Ishikawa (cell line): ENCODE measurements at regions not wholly inside any gene's neighbourhood (a gene's known extent, or its start where the extent isn't known, plus 50 kb on each side); places are given as distances from the start of the nearest gene placed in this dataset.

ENCODE experiments used
- CEBPB ChIP-seq: IDR thresholded peaks from 2 replicates; pipeline ENCODE4 v1.6.1; 2012
- CREB1 ChIP-seq: IDR thresholded peaks from 2 replicates; pipeline ENCODE4 v1.6.1; 2012; ENCODE audit warnings: low read depth
- EGR1 ChIP-seq: IDR thresholded peaks from 2 replicates; pipeline ENCODE4 v1.6.1; 2012
- EP300 ChIP-seq: IDR thresholded peaks from 2 replicates; pipeline ENCODE4 v1.6.1; 2012; ENCODE audit warnings: borderline replicate concordance
- FOXM1 ChIP-seq: IDR thresholded peaks from 2 replicates; pipeline ENCODE4 v1.6.1; 2012; ENCODE audit warnings: low read depth, borderline replicate concordance
- NFIC ChIP-seq: IDR thresholded peaks from 2 replicates; pipeline ENCODE4 v1.6.1; 2012
- RAD21 ChIP-seq: IDR thresholded peaks from 2 replicates; pipeline ENCODE4 v1.6.1; 2012; ENCODE audit warnings: low read depth
- TAF1 ChIP-seq: IDR thresholded peaks from 2 replicates; pipeline ENCODE4 v1.6.1; 2012; ENCODE audit warnings: low read depth, mild to moderate bottlenecking
- TCF12 ChIP-seq: IDR thresholded peaks from 2 replicates; pipeline ENCODE4 v1.6.1; 2012; ENCODE audit warnings: low read depth
- TEAD4 ChIP-seq: IDR thresholded peaks from 2 replicates; pipeline ENCODE4 v1.6.1; 2012
- YY1 ChIP-seq: IDR thresholded peaks from 2 replicates; pipeline ENCODE4 v1.6.1; 2012; ENCODE audit warnings: low read depth
- ZBTB7A ChIP-seq: IDR thresholded peaks from 2 replicates; pipeline ENCODE4 v1.6.1; 2012; ENCODE audit warnings: low read depth
- TF ChIP-seq, protein P1 (sequence below): IDR thresholded peaks from 2 replicates; pipeline ENCODE4 v1.6.1; 2012
- TF ChIP-seq, protein P2 (sequence below): IDR thresholded peaks from 2 replicates; pipeline ENCODE4 v1.6.1; 2012; ENCODE audit warnings: low read depth, mild to moderate bottlenecking
- TF ChIP-seq, protein P3 (sequence below): IDR thresholded peaks from 2 replicates; pipeline ENCODE4 v1.6.1; 2012

DNA sequence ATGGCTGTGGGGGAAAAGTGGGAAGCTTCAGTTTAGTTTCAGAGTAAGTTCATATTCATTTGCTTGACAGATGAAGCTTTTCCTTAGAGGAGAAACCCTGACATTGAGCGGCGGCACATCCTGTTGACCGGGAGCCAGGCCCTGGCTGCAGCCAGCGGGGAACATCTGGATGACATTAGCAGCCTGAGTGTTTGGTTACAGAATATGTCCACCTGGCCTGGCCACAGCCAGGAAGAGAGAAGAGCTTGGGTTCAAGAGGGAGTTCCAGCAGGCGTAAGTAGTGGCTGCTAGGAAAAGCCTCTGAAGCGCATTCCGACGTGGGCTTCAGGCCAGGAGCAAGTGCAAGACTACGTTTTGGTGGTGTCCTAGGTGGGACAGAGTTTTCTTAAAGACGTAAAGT lies 144.9 kb upstream of the MYCN start:
- TF ChIP-seq FOXM1, result no peak
- no peak for TF ChIP-seq RAD21
- TF ChIP-seq YY1, result no peak
- TF ChIP-seq, protein P1, sequence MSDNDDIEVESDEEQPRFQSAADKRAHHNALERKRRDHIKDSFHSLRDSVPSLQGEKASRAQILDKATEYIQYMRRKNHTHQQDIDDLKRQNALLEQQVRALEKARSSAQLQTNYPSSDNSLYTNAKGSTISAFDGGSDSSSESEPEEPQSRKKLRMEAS, result no peak
- no peak for TF ChIP-seq CEBPB
- TF ChIP-seq EP300, result no peak
- no peak for TF ChIP-seq TEAD4
- no peak for TF ChIP-seq TCF12
- TF ChIP-seq CREB1, result no peak
- no peak for TF ChIP-seq TAF1
- TF ChIP-seq, protein P2, sequence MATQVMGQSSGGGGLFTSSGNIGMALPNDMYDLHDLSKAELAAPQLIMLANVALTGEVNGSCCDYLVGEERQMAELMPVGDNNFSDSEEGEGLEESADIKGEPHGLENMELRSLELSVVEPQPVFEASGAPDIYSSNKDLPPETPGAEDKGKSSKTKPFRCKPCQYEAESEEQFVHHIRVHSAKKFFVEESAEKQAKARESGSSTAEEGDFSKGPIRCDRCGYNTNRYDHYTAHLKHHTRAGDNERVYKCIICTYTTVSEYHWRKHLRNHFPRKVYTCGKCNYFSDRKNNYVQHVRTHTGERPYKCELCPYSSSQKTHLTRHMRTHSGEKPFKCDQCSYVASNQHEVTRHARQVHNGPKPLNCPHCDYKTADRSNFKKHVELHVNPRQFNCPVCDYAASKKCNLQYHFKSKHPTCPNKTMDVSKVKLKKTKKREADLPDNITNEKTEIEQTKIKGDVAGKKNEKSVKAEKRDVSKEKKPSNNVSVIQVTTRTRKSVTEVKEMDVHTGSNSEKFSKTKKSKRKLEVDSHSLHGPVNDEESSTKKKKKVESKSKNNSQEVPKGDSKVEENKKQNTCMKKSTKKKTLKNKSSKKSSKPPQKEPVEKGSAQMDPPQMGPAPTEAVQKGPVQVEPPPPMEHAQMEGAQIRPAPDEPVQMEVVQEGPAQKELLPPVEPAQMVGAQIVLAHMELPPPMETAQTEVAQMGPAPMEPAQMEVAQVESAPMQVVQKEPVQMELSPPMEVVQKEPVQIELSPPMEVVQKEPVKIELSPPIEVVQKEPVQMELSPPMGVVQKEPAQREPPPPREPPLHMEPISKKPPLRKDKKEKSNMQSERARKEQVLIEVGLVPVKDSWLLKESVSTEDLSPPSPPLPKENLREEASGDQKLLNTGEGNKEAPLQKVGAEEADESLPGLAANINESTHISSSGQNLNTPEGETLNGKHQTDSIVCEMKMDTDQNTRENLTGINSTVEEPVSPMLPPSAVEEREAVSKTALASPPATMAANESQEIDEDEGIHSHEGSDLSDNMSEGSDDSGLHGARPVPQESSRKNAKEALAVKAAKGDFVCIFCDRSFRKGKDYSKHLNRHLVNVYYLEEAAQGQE, result no peak
- TF ChIP-seq EGR1, result no peak
- no peak for TF ChIP-seq ZBTB7A
- TF ChIP-seq, protein P3, sequence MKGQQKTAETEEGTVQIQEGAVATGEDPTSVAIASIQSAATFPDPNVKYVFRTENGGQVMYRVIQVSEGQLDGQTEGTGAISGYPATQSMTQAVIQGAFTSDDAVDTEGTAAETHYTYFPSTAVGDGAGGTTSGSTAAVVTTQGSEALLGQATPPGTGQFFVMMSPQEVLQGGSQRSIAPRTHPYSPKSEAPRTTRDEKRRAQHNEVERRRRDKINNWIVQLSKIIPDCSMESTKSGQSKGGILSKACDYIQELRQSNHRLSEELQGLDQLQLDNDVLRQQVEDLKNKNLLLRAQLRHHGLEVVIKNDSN, result no peak
- no peak for TF ChIP-seq NFIC

DNA sequence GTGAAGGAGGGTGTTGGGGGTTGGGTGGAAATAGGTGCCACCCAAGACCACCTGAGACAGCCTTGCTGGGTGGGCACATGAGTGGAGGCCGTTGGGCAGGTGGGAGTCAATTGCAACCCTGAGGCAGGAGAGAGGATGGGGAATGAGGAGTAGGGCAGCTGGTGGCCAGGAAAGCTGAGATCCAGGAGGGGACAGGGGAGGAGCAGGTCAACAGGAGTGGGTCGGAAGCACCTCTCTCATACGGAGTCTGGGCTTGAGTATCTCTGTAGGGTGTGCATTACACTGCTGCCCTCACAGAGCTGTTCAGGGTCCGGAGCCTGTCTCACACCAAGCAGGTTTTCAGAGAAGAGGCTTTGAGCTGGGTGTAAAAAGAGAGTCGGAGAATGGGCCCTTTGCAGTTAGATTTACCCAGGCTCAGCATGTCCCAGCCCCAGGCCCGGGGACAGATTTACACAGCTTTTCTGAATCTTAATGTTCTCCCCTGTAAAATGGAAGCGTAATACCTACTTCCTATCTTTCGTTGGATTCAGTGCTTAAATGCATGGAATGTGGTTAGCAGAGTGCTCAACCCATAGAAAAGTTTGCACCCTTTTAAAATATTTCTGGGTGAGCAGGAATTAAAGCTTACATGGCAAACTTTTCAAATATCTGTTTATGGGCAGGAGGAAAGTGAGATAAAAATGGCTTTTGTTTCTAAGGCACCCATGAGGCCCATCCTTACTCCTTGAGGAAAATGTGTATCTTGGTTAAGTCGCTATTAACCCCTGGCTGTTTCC lies 144.0 kb upstream of the MYCN start:
- TF ChIP-seq, protein P1, result no peak
- TF ChIP-seq YY1 (no peak), CREB1 (no peak), FOXM1 (no peak), TAF1 (no peak), EP300 (no peak), TCF12 (no peak), NFIC (no peak), ZBTB7A (no peak), EGR1 (no peak), RAD21 (no peak), TEAD4 (no peak), CEBPB (no peak)
- TF ChIP-seq, protein P2, result no peak
- TF ChIP-seq, protein P3, result no peak

DNA sequence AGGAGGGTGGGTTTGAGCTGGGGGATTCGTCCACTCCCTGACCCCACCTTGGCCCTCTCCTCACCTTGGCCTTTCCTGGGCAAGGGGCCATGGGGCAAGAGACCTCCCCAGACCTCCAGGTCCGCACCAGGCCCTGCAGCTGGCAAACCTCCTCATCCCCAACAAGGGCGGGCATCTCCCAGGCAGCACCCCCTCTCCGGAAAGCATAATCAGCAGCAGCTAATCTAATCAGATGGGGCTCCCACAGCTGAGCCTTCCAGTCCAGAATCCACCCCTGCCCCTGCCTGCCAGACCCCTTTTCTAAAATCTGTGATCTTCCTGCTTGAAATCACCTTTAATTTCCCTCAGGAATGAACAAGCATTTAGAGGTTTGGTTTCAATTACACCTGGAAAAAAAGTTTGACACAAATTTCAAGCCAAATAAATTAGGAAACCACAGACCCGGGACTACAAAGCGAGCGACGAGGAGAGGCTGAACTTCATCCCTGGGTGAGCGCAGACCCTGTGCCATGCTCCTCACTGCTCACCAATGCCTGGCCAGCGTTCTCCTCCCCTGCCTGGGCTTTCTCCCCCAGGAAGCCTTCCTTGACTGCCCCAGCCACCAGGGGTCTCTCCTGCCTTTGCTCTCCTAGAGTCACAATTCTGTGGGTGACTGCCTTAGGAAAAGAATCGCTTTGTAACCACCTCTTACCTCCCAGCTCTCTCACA lies 143.0 kb upstream of the MYCN start:
- TF ChIP-seq RAD21, result peak; percentile 54; the same call in 1 of the 2 replicates
- TF ChIP-seq, protein P2, result no peak

DNA sequence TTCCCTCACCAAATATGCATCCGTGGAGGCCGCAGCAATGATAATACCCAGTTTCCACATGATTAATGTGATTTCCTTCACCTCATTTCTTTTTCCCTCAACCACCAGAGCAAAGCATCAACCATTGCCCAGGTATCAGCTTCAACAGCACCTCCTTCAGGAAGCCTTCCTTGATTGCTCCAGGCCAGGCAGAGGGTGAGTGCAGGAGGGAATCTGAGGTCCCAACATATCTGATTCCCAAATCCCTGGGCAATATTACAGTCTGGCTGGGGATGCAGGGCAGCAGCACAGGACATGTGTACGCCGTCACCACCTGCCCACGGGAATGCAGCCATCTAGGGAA lies 142.4 kb upstream of the MYCN start:
- no peak for TF ChIP-seq TEAD4
- no peak for TF ChIP-seq CEBPB
- TF ChIP-seq, protein P3, result no peak
- no peak for TF ChIP-seq YY1
- no peak for TF ChIP-seq TAF1
- TF ChIP-seq RAD21, result no peak
- TF ChIP-seq CREB1, result no peak
- TF ChIP-seq, protein P2, result no peak
- no peak for TF ChIP-seq TCF12
- TF ChIP-seq, protein P1, result no peak
- no peak for TF ChIP-seq EP300
- no peak for TF ChIP-seq FOXM1
- TF ChIP-seq NFIC, result no peak
- TF ChIP-seq ZBTB7A, result no peak
- TF ChIP-seq EGR1, result no peak
